Activated CD4-positive, alpha-beta T cell treated with anti-CD3 and anti-CD28 coated beads for 36 hours (primary cell): ENCODE measurements at regions not wholly inside any gene's neighbourhood (a gene's known extent, or its start where the extent isn't known, plus 50 kb on each side); places are given as distances from the start of the nearest gene placed in this dataset.

Source experiments
- ATAC-seq: fragments of 200-7000 bp; cut with Tn5 transposase; one replicate; pipeline ENCODE4 v1.10.0; 2021; ENCODE audit warnings: mild to moderate bottlenecking, moderate library complexity
- CTCF ChIA-PET: fragments of 350-600 bp; sonication (Branson Sonifier 250); formaldehyde crosslinking; loops from one replicate; lab custom pipeline; 2021; ENCODE audit warnings: antibody characterized with exemption; lab: Charles Lee
- POLR2A ChIA-PET: fragments of 350-600 bp; sonication (Branson Sonifier 250); formaldehyde crosslinking; loops from one replicate; lab custom pipeline; 2021; ENCODE audit warnings: antibody characterized with exemption, inconsistent platforms; lab: Charles Lee
- DNase-seq: peaks from one replicate; pipeline ENCODE4 v3.0.0-alpha.2; 2020
- H3K27ac Mint-ChIP-seq: one replicate; pipeline ENCODE4 v1.8.0; 2021; ENCODE audit warnings: mixed read lengths
- H3K27me3 Mint-ChIP-seq: one replicate; pipeline ENCODE4 v1.8.0; 2021; ENCODE audit warnings: mixed read lengths
- H3K36me3 Mint-ChIP-seq: one replicate; pipeline ENCODE4 v1.8.0; 2021; ENCODE audit warnings: low read depth, mixed read lengths
- H3K4me1 Mint-ChIP-seq: one replicate; pipeline ENCODE4 v1.8.0; 2021; ENCODE audit warnings: mixed read lengths
- H3K4me3 Mint-ChIP-seq: one replicate; pipeline ENCODE4 v1.8.0; 2021; ENCODE audit warnings: mild to moderate bottlenecking, moderate library complexity, mixed read lengths
- H3K9me3 Mint-ChIP-seq: one replicate; pipeline ENCODE4 v1.8.0; 2021; ENCODE audit warnings: low read depth, mixed read lengths
- intact Hi-C, 2 experiments: fragments of 100-400 bp; cut with DNase I in 1 of 2; cut with micrococcal nuclease in 1 of 2; formaldehyde crosslinking; loops; one replicate each; pipeline versions ENCODE4 v1.14.2 to v1.15.1; 2022 to 2024; cut with DNase I, micrococcal nuclease

DNA sequence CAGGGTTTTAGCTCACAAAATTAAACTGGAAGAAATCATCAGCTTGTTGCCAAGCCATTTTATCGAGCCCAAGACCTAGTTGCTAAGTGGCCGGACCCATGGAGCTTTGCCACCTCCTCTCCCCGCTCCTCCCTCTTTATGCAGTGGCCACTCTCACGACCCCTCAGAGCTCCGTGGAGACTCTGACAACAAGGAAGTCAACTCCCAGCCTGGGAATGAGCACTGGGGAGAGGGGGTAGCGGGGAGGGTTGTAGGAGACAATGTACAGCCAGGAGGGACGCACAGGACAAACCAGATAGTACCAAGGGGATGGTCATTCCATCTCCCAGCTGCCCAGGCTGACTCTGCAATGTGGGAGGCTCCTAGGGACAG, 250.9 kb downstream of the SIPA1L2 start:
- peaks cover 6% of the 10 kb centered on the region for H3K4me1 Mint-ChIP-seq
- ATAC-seq = no peak
- intact Hi-C loops = no loop called here
- CTCF ChIA-PET = no interaction called here
- POLR2A ChIA-PET = no interaction called here
- H3K27ac Mint-ChIP-seq = no peak overlapping the region
- no peak for DNase-seq
- H3K9me3 Mint-ChIP-seq = no peaks in the 10 kb centered on the region
- H3K27me3 Mint-ChIP-seq = no peaks in the 10 kb centered on the region
- H3K4me3 Mint-ChIP-seq = no peak overlapping the region
- no peaks in the 10 kb centered on the region for H3K36me3 Mint-ChIP-seq

DNA sequence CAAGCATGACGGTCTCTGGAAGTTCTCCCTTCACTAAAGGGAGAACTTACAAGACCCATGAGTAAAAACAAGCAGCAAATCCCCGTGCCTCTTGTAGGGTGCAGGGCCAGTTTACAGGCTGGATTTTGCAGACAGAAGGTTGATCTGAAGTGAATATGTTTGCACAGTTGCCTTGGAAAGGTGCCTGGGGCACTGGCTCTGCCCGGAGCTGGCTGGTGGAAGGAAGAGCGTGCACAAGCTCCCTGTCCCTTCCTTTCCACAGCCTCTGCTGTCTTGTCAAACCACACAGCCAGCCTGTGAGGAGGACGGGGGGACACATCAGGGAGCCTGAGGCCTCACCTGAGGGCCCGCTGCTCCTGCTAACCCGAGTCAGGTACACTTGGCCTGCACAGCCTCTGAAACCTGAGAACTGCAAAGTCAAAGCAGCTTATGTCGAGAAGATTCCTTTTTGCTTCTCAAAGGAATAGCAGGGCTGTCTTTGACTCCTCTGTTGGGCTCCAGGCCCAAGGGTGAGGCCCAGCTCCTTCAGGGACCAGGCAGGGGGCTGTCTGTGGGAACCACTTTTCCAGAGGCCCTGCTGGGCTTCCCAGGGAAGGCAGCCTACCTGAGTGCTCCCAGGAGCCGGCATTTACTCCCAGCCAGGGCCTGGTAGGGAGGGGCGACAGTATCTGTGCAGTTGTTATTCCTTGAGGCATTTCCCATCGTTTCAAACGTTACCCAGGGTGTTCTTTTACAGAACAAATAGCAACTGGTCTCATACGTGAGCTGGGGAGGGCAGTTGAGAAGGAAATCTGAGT, 251.5 kb downstream of the SIPA1L2 start:
- no peaks in the 10 kb centered on the region for H3K9me3 Mint-ChIP-seq
- no peak overlapping the region for H3K4me3 Mint-ChIP-seq
- DNase-seq = no peak
- ChIA-PET CTCF (no interaction called here), POLR2A (no interaction called here)
- H3K27ac Mint-ChIP-seq = no peak overlapping the region
- H3K27me3 Mint-ChIP-seq = no peaks in the 10 kb centered on the region
- peaks cover 6% of the 10 kb centered on the region for H3K4me1 Mint-ChIP-seq
- H3K36me3 Mint-ChIP-seq = no peaks in the 10 kb centered on the region
- ATAC-seq = no peak
- intact Hi-C loops = no loop called here

DNA sequence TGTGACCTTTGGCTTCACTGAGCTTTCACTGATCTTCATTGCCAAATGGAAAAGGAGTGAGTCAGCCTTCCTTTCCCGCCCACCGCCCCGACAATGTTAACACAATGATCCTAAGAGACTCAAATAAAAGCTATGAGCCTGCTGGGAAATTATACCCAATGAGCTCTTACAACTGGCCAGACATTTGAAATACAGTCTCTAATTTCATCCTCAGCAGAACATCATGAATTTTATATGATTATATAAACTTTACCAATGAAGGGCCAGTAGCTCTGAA, 252.5 kb downstream of the SIPA1L2 start:
- no peak overlapping the region for H3K4me3 Mint-ChIP-seq
- intact Hi-C loops = no loop called here
- H3K9me3 Mint-ChIP-seq = no peaks in the 10 kb centered on the region
- DNase-seq = peak; percentile 34
- ChIA-PET POLR2A (no interaction called here), CTCF (no interaction called here)
- no peaks in the 10 kb centered on the region for H3K36me3 Mint-ChIP-seq
- H3K27ac Mint-ChIP-seq = no peak overlapping the region
- peaks cover 6% of the 10 kb centered on the region for H3K4me1 Mint-ChIP-seq
- no peaks in the 10 kb centered on the region for H3K27me3 Mint-ChIP-seq
- ATAC-seq = no peak

DNA sequence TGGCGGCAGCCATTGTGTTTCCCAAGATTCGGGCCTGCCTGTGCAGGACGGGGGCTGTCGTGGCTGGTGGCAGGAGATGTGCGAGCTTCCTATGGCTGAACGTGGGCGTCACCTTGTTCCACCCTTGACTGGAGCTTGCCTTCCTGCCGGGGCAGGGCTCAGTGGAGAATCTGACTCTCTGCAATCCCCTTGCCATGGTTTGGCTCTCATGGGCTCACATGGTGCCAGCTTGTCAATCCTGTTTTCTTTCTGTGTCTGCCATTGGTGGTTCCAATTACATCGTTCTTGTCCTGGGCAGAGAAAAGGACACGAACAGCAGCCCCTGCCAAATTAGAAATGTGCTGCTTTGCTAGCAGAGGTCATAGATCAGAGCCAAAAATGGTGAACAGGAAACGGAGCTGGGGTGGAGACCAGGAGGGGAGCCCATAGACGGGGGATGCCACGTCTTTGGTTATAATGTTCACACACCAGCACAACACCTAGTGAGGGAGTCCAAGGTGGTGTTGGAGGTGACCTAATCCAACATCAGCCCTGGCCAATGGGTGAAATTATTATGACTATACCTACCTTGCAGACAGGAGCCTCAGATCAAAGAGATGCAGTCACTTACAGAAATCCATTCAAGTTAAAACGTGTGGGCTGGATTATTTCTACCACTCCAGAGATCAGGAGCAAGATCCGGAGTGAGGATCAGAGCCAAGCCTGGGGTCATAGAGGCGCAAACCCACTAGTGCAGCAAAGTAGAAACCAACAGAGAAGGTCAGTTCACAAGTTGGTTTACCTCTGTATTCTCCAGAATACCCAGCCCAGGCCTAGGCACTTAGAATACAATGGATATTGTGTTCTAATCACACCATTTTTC, 253.1 kb downstream of the SIPA1L2 start:
- ChIA-PET POLR2A (no interaction called here), CTCF (no interaction called here)
- Mint-ChIP-seq H3K4me3 (no peak overlapping the region), H3K9me3 (no peaks in the 10 kb centered on the region), H3K4me1 (peaks cover 6% of the 10 kb centered on the region), H3K27ac (no peak overlapping the region), H3K27me3 (no peaks in the 10 kb centered on the region), H3K36me3 (no peaks in the 10 kb centered on the region)
- no peak for ATAC-seq
- intact Hi-C loops = no loop called here
- DNase-seq = no peak

DNA sequence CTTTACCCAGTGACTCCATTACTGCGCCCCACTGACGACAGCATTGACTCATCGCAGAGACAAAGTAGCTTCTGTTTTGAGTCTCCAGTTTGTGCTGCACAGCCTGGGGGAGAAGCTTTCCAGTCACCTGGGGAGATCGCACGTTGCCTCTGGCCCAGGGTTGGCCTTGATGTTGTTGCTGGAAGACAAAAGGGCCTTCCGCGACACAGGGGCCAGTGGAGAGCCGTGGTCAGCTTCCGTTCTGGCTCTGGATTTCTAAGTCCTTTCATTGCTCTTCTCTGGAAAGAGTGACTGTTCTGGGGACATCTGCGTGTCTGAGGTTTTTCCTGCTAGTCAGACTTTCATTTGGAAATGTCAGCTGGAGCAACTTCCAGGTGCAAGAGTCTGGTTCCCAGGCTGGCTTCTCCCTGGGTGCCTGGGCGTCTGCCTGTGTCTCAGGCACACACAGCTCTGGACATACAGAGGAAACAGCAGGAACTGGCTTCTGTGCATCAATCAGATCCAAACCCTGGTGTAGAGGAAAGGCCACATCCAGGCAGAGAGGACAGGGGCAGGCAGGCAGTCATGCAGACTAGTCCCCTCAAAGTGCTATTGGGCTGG, 257.0 kb downstream of the SIPA1L2 start:
- no peaks in the 10 kb centered on the region for H3K27me3 Mint-ChIP-seq
- peaks cover 6% of the 10 kb centered on the region for H3K4me1 Mint-ChIP-seq
- no peaks in the 10 kb centered on the region for H3K9me3 Mint-ChIP-seq
- H3K36me3 Mint-ChIP-seq = no peaks in the 10 kb centered on the region
- CTCF ChIA-PET = interaction anchor here (0.7 kb wide), 1 partner anchor 9 kb away, joined by 3 read pairs; no protein-coding TSS in a partner anchor
- H3K27ac Mint-ChIP-seq = no peak overlapping the region
- intact Hi-C loops = no loop called here
- DNase-seq (no peak), ATAC-seq (no peak)
- POLR2A ChIA-PET = no interaction called here
- H3K4me3 Mint-ChIP-seq = no peak overlapping the region

DNA sequence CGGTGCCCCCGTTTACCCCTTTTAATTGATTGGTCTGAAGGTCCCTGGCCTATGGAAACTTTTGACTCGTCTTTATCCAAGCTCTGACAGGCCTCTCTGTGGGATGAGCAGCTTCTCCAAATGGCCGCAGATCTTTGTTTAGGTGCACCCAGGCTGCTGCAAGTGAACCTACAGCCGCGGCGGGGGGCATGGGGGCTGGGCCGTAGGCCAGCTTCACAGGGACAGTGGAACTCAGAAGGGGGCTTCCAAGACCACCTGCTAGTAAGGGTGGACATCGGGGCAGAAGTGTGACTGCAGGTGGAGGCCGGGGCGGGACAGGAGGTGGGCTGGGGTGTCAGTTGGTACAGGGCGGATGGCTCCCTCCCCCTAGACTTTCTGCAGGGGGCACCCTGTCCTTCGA, 257.5 kb downstream of the SIPA1L2 start:
- CTCF ChIA-PET = no interaction called here
- DNase-seq (no peak), ATAC-seq (no peak)
- POLR2A ChIA-PET = no interaction called here
- Mint-ChIP-seq H3K4me3 (no peak overlapping the region), H3K4me1 (peaks cover 5% of the 10 kb centered on the region), H3K9me3 (no peaks in the 10 kb centered on the region), H3K36me3 (no peaks in the 10 kb centered on the region), H3K27me3 (no peaks in the 10 kb centered on the region), H3K27ac (no peak overlapping the region)
- intact Hi-C loops = no loop called here

DNA sequence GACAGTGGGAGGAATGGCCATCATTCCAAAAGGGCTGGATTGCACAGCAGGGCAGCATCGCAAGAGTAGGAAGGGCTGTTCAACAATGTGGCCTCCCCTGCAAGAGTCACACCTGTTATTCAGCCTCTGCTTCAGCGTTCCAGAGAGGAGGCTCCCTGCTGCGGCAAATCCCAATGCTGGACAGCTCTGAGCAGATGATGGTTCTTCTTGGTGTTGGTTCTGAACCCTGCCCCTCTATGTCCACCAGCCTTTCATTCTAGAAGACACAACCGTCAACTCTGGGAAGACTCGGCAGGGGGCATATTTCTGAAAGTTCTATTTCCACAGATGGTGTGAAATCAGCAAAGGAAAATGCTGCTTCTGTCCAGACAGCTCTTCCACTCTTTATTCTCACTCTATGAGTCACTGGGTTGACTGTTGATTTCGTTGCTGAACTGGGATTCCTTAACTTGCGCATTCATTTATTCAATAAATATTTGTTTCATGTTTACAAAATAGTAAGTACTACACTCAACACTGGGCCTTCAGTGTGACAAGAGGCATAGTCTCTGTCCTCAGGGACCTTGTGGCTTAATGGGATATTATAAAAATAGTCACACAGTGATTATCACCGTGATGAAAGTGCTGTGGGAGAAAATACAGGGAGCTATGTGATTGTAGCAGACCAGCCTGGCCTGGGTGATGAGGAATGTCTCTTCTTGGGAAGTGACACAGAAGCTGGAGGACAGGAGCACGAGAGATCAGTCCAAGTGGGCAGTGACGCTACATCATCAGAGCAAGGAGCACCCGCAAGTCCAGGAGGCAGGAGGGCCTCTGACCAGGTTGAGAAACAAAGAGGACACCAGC, 260.3 kb downstream of the SIPA1L2 start:
- no peak for ATAC-seq
- intact Hi-C loops = no loop called here
- ChIA-PET CTCF (no interaction called here), POLR2A (no interaction called here)
- no peak for DNase-seq
- H3K9me3 Mint-ChIP-seq = no peaks in the 10 kb centered on the region
- no peak overlapping the region for H3K27ac Mint-ChIP-seq
- no peaks in the 10 kb centered on the region for H3K4me1 Mint-ChIP-seq
- no peak overlapping the region for H3K4me3 Mint-ChIP-seq
- H3K36me3 Mint-ChIP-seq = no peaks in the 10 kb centered on the region
- no peaks in the 10 kb centered on the region for H3K27me3 Mint-ChIP-seq

DNA sequence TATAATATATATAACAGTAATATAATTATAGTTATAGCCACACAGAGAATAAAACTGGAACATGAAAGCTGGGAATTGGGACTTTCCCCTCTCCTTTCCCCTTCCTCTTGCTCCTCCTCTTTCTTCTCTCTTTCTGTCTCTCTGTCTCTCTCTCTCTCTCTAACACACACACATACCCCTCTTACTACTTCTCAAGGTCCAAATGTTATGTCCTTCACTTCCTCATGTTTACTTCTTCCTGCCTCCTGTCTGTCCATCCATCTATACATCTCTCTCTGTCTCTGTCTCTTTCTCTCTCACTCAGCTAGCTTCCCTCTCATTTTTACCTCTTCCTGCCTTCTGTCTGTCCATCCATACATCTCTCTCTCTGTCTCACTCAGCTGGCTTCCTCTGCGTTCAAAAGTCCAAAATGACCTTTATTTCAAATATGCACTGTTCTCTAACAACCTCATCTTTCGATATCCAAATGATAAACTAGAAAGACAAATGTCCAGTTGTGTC, 261.1 kb downstream of the SIPA1L2 start:
- H3K9me3 Mint-ChIP-seq = no peaks in the 10 kb centered on the region
- H3K27me3 Mint-ChIP-seq = no peaks in the 10 kb centered on the region
- H3K36me3 Mint-ChIP-seq = no peaks in the 10 kb centered on the region
- H3K4me3 Mint-ChIP-seq = no peak overlapping the region
- H3K4me1 Mint-ChIP-seq = no peaks in the 10 kb centered on the region
- H3K27ac Mint-ChIP-seq = no peak overlapping the region
- peak; percentile 16 for ATAC-seq
- CTCF ChIA-PET = no interaction called here
- intact Hi-C loops = no loop called here
- DNase-seq = no peak
- POLR2A ChIA-PET = no interaction called here

DNA sequence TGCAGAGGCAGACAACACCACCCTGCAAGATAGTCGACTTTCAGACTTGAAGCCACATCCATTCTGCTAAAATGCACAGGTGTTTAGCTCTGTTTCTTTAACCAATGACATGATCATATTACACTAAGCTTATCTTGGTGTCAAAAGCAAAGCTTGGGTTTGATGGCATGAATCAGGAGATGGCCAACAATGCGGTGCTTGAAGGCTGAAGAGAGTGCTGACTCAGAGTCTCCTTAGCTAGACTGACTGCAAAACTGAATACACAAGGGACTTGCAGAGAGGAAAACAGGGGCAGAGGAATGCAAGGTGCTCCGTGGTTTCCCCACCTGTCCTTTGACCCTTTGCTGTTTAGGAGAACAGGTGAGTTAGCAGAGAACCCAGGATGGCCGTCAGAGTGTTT, 262.6 kb downstream of the SIPA1L2 start:
- ChIA-PET POLR2A (no interaction called here), CTCF (no interaction called here)
- DNase-seq (peak; percentile 16), ATAC-seq (peak; percentile 47)
- H3K4me1 Mint-ChIP-seq = no peaks in the 10 kb centered on the region
- no peak overlapping the region for H3K27ac Mint-ChIP-seq
- intact Hi-C loops = no loop called here
- no peak overlapping the region for H3K4me3 Mint-ChIP-seq
- no peaks in the 10 kb centered on the region for H3K9me3 Mint-ChIP-seq
- H3K27me3 Mint-ChIP-seq = peaks cover 2% of the 10 kb centered on the region
- no peaks in the 10 kb centered on the region for H3K36me3 Mint-ChIP-seq

DNA sequence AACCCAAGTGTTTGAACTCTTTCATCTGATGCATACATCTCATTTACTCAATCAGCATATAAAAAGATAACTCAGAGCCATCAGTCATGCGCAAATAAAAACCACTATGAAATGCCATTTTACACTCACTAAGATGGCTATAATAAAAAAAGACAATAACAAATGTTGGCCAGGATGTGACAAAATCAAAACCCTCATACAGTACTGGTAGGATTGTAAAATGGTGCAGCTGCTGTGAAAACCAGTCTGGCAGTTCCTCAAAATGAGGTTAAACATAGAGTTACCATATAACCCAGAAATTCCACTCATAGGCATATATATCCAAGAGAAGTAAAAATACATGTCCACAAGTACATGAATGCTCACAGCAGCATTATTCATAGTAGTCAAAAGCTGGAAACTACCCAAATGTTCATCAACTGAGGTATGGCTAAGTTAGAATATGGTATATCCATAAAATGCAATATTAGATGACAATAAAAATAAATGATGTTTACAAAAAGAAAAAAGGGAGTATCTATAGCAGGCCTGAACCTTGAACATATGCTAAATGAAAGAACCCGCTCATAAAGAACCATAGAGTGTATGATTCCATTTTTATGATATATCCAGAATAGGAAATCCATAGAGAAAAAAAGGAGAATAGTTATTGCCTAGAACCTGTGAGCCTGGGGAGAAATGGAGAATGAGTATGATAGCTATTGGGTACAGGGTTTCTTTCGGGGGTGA, 265.1 kb downstream of the SIPA1L2 start:
- no peaks in the 10 kb centered on the region for H3K36me3 Mint-ChIP-seq
- no peaks in the 10 kb centered on the region for H3K4me1 Mint-ChIP-seq
- ChIA-PET CTCF (no interaction called here), POLR2A (no interaction called here)
- DNase-seq = no peak
- intact Hi-C loops = no loop called here
- H3K27ac Mint-ChIP-seq = no peak overlapping the region
- ATAC-seq = no peak
- H3K9me3 Mint-ChIP-seq = no peaks in the 10 kb centered on the region
- H3K4me3 Mint-ChIP-seq = no peak overlapping the region
- peaks cover 2% of the 10 kb centered on the region for H3K27me3 Mint-ChIP-seq

DNA sequence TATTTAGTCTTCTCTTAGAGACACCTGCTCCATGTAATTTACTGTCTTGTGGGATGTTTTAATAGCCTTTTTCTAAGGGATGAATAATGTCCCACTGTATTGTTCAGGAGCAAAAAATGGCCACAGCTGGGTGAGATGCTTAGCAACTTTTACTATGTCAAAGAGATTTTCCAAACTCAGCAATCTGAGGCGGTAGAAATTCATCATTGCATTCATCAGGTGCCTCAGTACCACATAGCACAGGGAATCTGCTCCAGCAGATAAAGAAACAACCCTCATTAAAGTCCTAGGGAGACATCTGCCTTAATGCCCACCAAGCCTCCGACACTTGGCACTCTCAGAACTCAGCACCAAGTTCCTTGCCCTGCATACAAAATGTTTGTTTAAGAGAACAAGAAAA, 266.9 kb downstream of the SIPA1L2 start:
- no peaks in the 10 kb centered on the region for H3K9me3 Mint-ChIP-seq
- peaks cover 2% of the 10 kb centered on the region for H3K27me3 Mint-ChIP-seq
- H3K4me1 Mint-ChIP-seq = no peaks in the 10 kb centered on the region
- DNase-seq = no peak
- intact Hi-C loops = no loop called here
- ATAC-seq = no peak
- POLR2A ChIA-PET = no interaction called here
- H3K27ac Mint-ChIP-seq = no peak overlapping the region
- CTCF ChIA-PET = interaction anchor here (0.9 kb wide), 1 partner anchor 10 kb away, joined by 3 read pairs; no protein-coding TSS in a partner anchor
- no peak overlapping the region for H3K4me3 Mint-ChIP-seq
- no peaks in the 10 kb centered on the region for H3K36me3 Mint-ChIP-seq
